ENCODE measurements at regions not wholly inside any gene's neighbourhood (a gene's known extent, or its start where the extent isn't known, plus 50 kb on each side); places are given as distances from the start of the nearest gene placed in this dataset.

DNA sequence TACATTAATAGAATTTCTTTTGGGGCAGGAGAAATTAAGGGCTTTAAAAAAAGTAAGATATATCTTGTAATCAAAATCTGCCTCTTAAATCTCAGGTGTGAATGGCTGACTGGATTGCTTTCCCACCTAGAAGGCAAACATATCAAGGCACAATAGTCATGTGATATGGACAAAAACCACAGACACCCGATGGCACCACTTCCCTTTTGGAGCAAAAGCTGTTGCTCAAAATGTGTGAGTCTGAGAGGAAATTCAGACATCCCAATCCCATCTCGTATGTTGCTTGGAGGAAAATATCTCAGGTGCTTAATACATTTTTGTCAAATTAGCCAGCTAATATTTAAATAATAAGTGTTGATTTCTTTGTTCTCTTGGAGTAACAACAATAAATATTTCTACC, 120.7 kb downstream of the KCNF1 start:
- TF ChIP-seq, protein P1, sequence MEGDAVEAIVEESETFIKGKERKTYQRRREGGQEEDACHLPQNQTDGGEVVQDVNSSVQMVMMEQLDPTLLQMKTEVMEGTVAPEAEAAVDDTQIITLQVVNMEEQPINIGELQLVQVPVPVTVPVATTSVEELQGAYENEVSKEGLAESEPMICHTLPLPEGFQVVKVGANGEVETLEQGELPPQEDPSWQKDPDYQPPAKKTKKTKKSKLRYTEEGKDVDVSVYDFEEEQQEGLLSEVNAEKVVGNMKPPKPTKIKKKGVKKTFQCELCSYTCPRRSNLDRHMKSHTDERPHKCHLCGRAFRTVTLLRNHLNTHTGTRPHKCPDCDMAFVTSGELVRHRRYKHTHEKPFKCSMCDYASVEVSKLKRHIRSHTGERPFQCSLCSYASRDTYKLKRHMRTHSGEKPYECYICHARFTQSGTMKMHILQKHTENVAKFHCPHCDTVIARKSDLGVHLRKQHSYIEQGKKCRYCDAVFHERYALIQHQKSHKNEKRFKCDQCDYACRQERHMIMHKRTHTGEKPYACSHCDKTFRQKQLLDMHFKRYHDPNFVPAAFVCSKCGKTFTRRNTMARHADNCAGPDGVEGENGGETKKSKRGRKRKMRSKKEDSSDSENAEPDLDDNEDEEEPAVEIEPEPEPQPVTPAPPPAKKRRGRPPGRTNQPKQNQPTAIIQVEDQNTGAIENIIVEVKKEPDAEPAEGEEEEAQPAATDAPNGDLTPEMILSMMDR (IDR thresholded peaks at IDR 0.05): no peak
- no peak for TF ChIP-seq POLR2A (IDR thresholded peaks at IDR 0.05)

Measured in ovary (tissue), 3 donors.